GM23338 (cell line): ENCODE measurements at regions not wholly inside any gene's neighbourhood (a gene's known extent, or its start where the extent isn't known, plus 50 kb on each side); places are given as distances from the start of the nearest gene placed in this dataset.

ENCODE experiments used
- CTCF ChIP-seq, 2 experiments: fragments of 200-600 bp in 1 of 2; sonication (generic) in 1 of 2; conservative IDR thresholded peaks; 2 replicates each; pipeline versions ENCODE4 v1.5.1 to v1.6.1; 2016 to 2017; ENCODE audit warnings: antibody characterized with exemption in 2 of 2, low read depth in 2 of 2, mild to moderate bottlenecking in 2 of 2, moderate library complexity in 1 of 2
- JUNB ChIP-seq: IDR thresholded peaks from one replicate; pipeline ENCODE4 v1.6.1; 2016; ENCODE audit warnings: antibody characterized with exemption; ENCODE audit not compliant: unreplicated experiment

- TF ChIP-seq CTCF (conservative IDR thresholded peaks at IDR 0.05; ENCODE audit: low read depth in 2 of 2) (no peak), JUNB (no peak)
Observed at GRCh38 chr4:147085781-147086180, 140.1 kb upstream of the TTC29 start.
